Thyroid gland (tissue), 4 donors: ENCODE measurements at regions not wholly inside any gene's neighbourhood (a gene's known extent, or its start where the extent isn't known, plus 50 kb on each side); places are given as distances from the start of the nearest gene placed in this dataset.

Experiments used
- POLR2A ChIP-seq, 2 donors: fragments of 450-650 bp; IDR thresholded peaks; one replicate each; pipeline ENCODE4 v1.6.1; 2017; ENCODE audit warnings: antibody characterized with exemption in 2 of 2, mild to moderate bottlenecking in 2 of 2, moderate library complexity in 1 of 2
- TF ChIP-seq, protein P1 (sequence below), 6 experiments: fragments of 200-600 bp in 3 of 6; fragments of 450-650 bp in 3 of 6; sonication (generic) in 3 of 6; IDR thresholded peaks; one replicate each; pipeline ENCODE4 v1.5.1; 2016 to 2019; ENCODE audit warnings: antibody characterized with exemption in 6 of 6, mild to moderate bottlenecking in 2 of 6, inconsistent platforms in 1 of 6, moderate library complexity in 1 of 6

DNA sequence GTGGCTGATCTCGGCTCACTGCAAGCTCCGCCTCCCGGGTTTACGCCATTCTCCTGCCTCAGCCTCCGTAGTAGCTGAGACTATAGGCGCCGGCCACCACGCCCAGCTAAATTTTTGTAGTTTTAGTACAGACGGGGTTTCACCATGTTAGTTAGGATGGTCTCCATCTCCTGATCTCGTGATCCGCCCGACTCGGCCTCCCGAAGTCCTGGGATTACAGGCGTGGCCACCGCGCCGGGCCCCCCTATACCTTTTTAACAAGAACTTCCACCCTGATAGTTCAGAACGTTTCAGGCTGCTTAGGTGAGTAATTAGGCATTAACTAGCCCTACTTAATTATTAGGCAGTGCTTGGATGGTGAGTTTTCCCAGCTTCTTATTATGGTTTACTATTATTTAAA, 552.5 kb downstream of the BCKDHB start:
- TF ChIP-seq, protein P1, sequence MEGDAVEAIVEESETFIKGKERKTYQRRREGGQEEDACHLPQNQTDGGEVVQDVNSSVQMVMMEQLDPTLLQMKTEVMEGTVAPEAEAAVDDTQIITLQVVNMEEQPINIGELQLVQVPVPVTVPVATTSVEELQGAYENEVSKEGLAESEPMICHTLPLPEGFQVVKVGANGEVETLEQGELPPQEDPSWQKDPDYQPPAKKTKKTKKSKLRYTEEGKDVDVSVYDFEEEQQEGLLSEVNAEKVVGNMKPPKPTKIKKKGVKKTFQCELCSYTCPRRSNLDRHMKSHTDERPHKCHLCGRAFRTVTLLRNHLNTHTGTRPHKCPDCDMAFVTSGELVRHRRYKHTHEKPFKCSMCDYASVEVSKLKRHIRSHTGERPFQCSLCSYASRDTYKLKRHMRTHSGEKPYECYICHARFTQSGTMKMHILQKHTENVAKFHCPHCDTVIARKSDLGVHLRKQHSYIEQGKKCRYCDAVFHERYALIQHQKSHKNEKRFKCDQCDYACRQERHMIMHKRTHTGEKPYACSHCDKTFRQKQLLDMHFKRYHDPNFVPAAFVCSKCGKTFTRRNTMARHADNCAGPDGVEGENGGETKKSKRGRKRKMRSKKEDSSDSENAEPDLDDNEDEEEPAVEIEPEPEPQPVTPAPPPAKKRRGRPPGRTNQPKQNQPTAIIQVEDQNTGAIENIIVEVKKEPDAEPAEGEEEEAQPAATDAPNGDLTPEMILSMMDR (IDR thresholded peaks at IDR 0.05): no peak
- no peak for TF ChIP-seq POLR2A (IDR thresholded peaks at IDR 0.05)
